IMR-90 (cell line): ENCODE measurements at regions not wholly inside any gene's neighbourhood (a gene's known extent, or its start where the extent isn't known, plus 50 kb on each side); places are given as distances from the start of the nearest gene placed in this dataset.
A peak's percentile ranks its signal among the peaks of the same experiment; 100 is the strongest.

Experiments
- BHLHE40 ChIP-seq: fragments of 150-350 bp; IDR thresholded peaks from 2 replicates; pipeline ENCODE4 v1.6.1; 2016; ENCODE audit warnings: mild to moderate bottlenecking, low read depth, low read length
- CTCF ChIP-seq: conservative IDR thresholded peaks from 2 replicates; pipeline ENCODE4 v1.5.1; 2012; ENCODE audit warnings: mild to moderate bottlenecking, low read depth, low read length, improper control_type of control experiment
- MAZ ChIP-seq: IDR thresholded peaks from 2 replicates; pipeline ENCODE4 v1.6.1; 2012; ENCODE audit warnings: low read depth, mild to moderate bottlenecking, low read length, improper control_type of control experiment, moderate library complexity, borderline replicate concordance
- NFE2L2 ChIP-seq: fragments of 150-350 bp; IDR thresholded peaks from 2 replicates; pipeline ENCODE4 v1.6.1; 2016; ENCODE audit warnings: low read depth, mild to moderate bottlenecking, low read length
- POLR2A ChIP-seq: IDR thresholded peaks from 2 replicates; pipeline ENCODE4 v1.6.1; 2012; ENCODE audit warnings: mild to moderate bottlenecking, low read depth, low read length
- TF ChIP-seq, protein P1 (sequence below): fragments of 150-350 bp; IDR thresholded peaks from 2 replicates; pipeline ENCODE4 v1.6.1; 2017; ENCODE audit warnings: mild to moderate bottlenecking, antibody characterized with exemption, low read length, low read depth

DNA sequence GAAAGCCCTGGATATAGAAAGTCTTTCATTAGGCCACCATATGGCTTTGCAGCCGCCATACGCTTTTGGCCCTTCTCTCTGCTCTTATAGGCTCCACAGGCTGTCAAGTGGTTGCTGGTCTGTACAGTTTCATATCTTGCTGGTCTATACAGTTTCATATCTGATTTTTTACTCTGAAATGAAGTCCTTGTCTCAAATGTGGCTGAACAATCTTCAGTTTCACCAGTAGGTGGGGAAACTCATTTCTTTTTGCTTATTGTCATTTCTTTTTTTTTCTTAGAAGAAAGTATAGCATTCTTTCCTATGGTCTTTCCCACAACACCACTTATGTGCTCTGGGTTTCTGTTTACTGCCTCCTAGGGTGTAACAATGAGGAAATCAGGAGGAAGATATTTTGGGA, 771.4 kb upstream of the MMS22L start:
- TF ChIP-seq POLR2A (no peak), CTCF (peak; percentile 18; the same call in 1 of the 2 replicates), BHLHE40 (no peak), NFE2L2 (no peak), MAZ (no peak)
- TF ChIP-seq, protein P1, sequence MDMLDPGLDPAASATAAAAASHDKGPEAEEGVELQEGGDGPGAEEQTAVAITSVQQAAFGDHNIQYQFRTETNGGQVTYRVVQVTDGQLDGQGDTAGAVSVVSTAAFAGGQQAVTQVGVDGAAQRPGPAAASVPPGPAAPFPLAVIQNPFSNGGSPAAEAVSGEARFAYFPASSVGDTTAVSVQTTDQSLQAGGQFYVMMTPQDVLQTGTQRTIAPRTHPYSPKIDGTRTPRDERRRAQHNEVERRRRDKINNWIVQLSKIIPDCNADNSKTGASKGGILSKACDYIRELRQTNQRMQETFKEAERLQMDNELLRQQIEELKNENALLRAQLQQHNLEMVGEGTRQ = no peak
